IMR-90 (cell line): ENCODE measurements at regions not wholly inside any gene's neighbourhood (a gene's known extent, or its start where the extent isn't known, plus 50 kb on each side); places are given as distances from the start of the nearest gene placed in this dataset.

Experiments used
- ATAC-seq: fragments of 200-7000 bp; cut with Tn5 transposase; 2 replicates; pipeline ENCODE4 v1.9.1; 2020; ENCODE audit warnings: low read depth, mild to moderate bottlenecking, moderate library complexity
- BruUV-seq: library from RNA; stranded (reverse); fragments of 400-500 nt; replicated peaks from 2 replicates; lab custom pipeline; 2021; lab: Mats Ljungman, UMichigan
- CTCF ChIA-PET: fragments of 300-600 bp; formaldehyde crosslinking; extraction: SDS; loops from one replicate; lab custom pipeline; 2021; ENCODE audit warnings: antibody characterized with exemption; lab: Yijun Ruan, JAX
- POLR2A ChIA-PET: fragments of 300-600 bp; sonication (Branson Sonifier 250); formaldehyde crosslinking; loops from one replicate; lab custom pipeline; 2022; ENCODE audit warnings: antibody characterized with exemption; ENCODE audit not compliant: unreplicated experiment; lab: Charles Lee
- DNase-seq: peaks from one replicate; pipeline ENCODE4 v3.0.0; 2013
- H2AFZ ChIP-seq: replicated peaks from 2 replicates; pipeline ENCODE3; 2013; ENCODE audit warnings: low read length, mild to moderate bottlenecking; ENCODE audit not compliant: poor library complexity
- H2AK5ac ChIP-seq: 2 replicates; pipeline ENCODE4 v1.6.1; 2013; ENCODE audit warnings: low read depth, low read length, inconsistent platforms
- H2AK9ac ChIP-seq: replicated peaks from 2 replicates; pipeline ENCODE3; 2013; ENCODE audit warnings: mild to moderate bottlenecking, low read depth, low read length, moderate library complexity; ENCODE audit not compliant: poor library complexity
- H2BK120ac ChIP-seq: 2 replicates; pipeline ENCODE4 v1.6.1; 2013; ENCODE audit warnings: low read depth, low read length, inconsistent platforms
- H2BK15ac ChIP-seq: 3 replicates; pipeline ENCODE4 v1.6.1; 2013; ENCODE audit warnings: low read depth, low read length, inconsistent platforms
- H2BK20ac ChIP-seq: 2 replicates; pipeline ENCODE4 v1.6.1; 2013; ENCODE audit warnings: low read depth, mild to moderate bottlenecking, inconsistent platforms, low read length, moderate library complexity
- H2BK5ac ChIP-seq: 2 replicates; pipeline ENCODE4 v1.6.1; 2013; ENCODE audit warnings: mild to moderate bottlenecking, low read depth, low read length, inconsistent platforms; ENCODE audit not compliant: poor library complexity, severe bottlenecking
- H3K14ac ChIP-seq: replicated peaks from 2 replicates; pipeline ENCODE4 v1.6.1; 2013; ENCODE audit warnings: low read depth, low read length, inconsistent platforms
- H3K18ac ChIP-seq: 2 replicates; pipeline ENCODE4 v1.6.1; 2013; ENCODE audit warnings: low read depth, low read length, control low read depth
- H3K23ac ChIP-seq: 2 replicates; pipeline ENCODE4 v1.6.1; 2013; ENCODE audit warnings: low read depth, low read length, inconsistent platforms
- H3K27ac ChIP-seq: 2 replicates; pipeline ENCODE4 v1.5.1; 2013; ENCODE audit warnings: mild to moderate bottlenecking, control low read depth, low read length; ENCODE audit not compliant: insufficient read depth
- H3K27me3 ChIP-seq: 2 replicates; pipeline ENCODE4 v1.6.1; 2013; ENCODE audit warnings: low read length; ENCODE audit not compliant: control insufficient read depth, insufficient read depth
- H3K36me3 ChIP-seq: 2 replicates; pipeline ENCODE4 v1.6.1; 2013; ENCODE audit warnings: low read length, mixed read lengths; ENCODE audit not compliant: control insufficient read depth, insufficient read depth
- H3K4ac ChIP-seq: 2 replicates; pipeline ENCODE4 v1.6.1; 2013; ENCODE audit warnings: low read depth, low read length, inconsistent platforms
- H3K4me1 ChIP-seq: 2 replicates; pipeline ENCODE4 v1.6.1; 2013; ENCODE audit warnings: low read length, mixed read lengths; ENCODE audit not compliant: control insufficient read depth, insufficient read depth
- H3K4me2 ChIP-seq: 2 replicates; pipeline ENCODE4 v1.6.1; 2013; ENCODE audit warnings: low read depth, mild to moderate bottlenecking, control low read depth, low read length, moderate library complexity
- H3K4me3 ChIP-seq: 2 replicates; pipeline ENCODE4 v1.5.1; 2013; ENCODE audit warnings: low read depth, mild to moderate bottlenecking, control low read depth, low read length, moderate library complexity; ENCODE audit not compliant: insufficient read depth
- H3K56ac ChIP-seq: 2 replicates; pipeline ENCODE4 v1.6.1; 2013; ENCODE audit warnings: low read length, inconsistent platforms; ENCODE audit not compliant: insufficient read depth; ENCODE audit errors: extremely low read depth
- H3K79me1 ChIP-seq, 2 experiments: 2 replicates each; pipeline ENCODE4 v1.6.1; 2013; ENCODE audit warnings: low read length in 2 of 2, inconsistent platforms in 1 of 2, low read depth in 1 of 2
- H3K9ac ChIP-seq: 2 replicates; pipeline ENCODE4 v1.6.1; 2013; ENCODE audit warnings: low read depth, low read length, control low read depth
- H3K9me1 ChIP-seq: 2 replicates; pipeline ENCODE4 v1.6.1; 2013; ENCODE audit warnings: low read length, inconsistent platforms; ENCODE audit not compliant: insufficient read depth
- H3K9me3 ChIP-seq: 2 replicates; pipeline ENCODE4 v1.6.1; 2013; ENCODE audit warnings: low read length; ENCODE audit not compliant: control insufficient read depth, insufficient read depth
- H4K20me1 ChIP-seq: 2 replicates; pipeline ENCODE4 v1.6.1; 2013; ENCODE audit warnings: low read length, inconsistent platforms; ENCODE audit not compliant: insufficient read depth
- H4K5ac ChIP-seq: 2 replicates; pipeline ENCODE4 v1.6.1; 2013; ENCODE audit warnings: mild to moderate bottlenecking, low read depth, low read length, control low read depth
- H4K8ac ChIP-seq, 2 experiments: 2 replicates each; pipeline ENCODE4 v1.6.1; 2013; ENCODE audit warnings: low read depth in 2 of 2, low read length in 2 of 2, control low read depth in 1 of 2, inconsistent platforms in 1 of 2
- H4K91ac ChIP-seq: 2 replicates; pipeline ENCODE4 v1.6.1; 2013; ENCODE audit warnings: low read depth, low read length, inconsistent platforms; ENCODE audit not compliant: insufficient read depth
- CEBPB ChIP-seq: IDR thresholded peaks from 2 replicates; pipeline ENCODE4 v1.6.1; 2012; ENCODE audit warnings: low read depth, low read length, improper control_type of control experiment
- FOS ChIP-seq: fragments of 150-350 bp; IDR thresholded peaks from 2 replicates; pipeline ENCODE4 v1.6.1; 2016; ENCODE audit warnings: low read depth, low read length
- MAFK ChIP-seq: IDR thresholded peaks from 2 replicates; pipeline ENCODE4 v1.6.1; 2012; ENCODE audit warnings: low read depth, low read length, improper control_type of control experiment
- MAZ ChIP-seq: IDR thresholded peaks from 2 replicates; pipeline ENCODE4 v1.6.1; 2012; ENCODE audit warnings: low read depth, mild to moderate bottlenecking, low read length, improper control_type of control experiment, moderate library complexity, borderline replicate concordance
- MXI1 ChIP-seq: IDR thresholded peaks from 2 replicates; pipeline ENCODE4 v1.6.1; 2012; ENCODE audit warnings: low read depth, mild to moderate bottlenecking, low read length, moderate library complexity, borderline replicate concordance
- SMC3 ChIP-seq: fragments of 150-350 bp; IDR thresholded peaks from 2 replicates; pipeline ENCODE4 v1.6.1; 2016; ENCODE audit warnings: low read depth, mild to moderate bottlenecking, antibody characterized with exemption, low read length, moderate library complexity
- WGBS, 2 experiments: methylation state at CpG; one replicate each; pipeline versions ENCODE4 v1.1.5 to v1.1.7; 2013; ENCODE audit warnings: missing lambda C conversion rate in 2 of 2; ENCODE audit not compliant: insufficient read length in 1 of 2; ENCODE audit errors: extremely low coverage in 2 of 2; 5-methylcytosine and 5-hydroxymethylcytosine counted together
- dilution Hi-C: fragments of 300-500 bp; cut with HindIII; formaldehyde crosslinking; loops from one replicate; pipeline ENCODE4 v1.14.3; 2018; ENCODE audit warnings: low sequenced_read_pairs; ENCODE audit not compliant: unreplicated experiment
- in situ Hi-C: fragments of 300-500 bp; cut with MboI; formaldehyde crosslinking; loops from 3 replicates; pipeline ENCODE4 v1.14.3; 2019; ENCODE audit warnings: low sequenced_read_pairs, inconsistent platforms, mixed read lengths
- intact Hi-C: fragments of 100-400 bp; cut with micrococcal nuclease; formaldehyde crosslinking; loops from 2 replicates; pipeline ENCODE4 v1.10.0; 2022
- TF ChIP-seq, protein P1 (sequence below): conservative IDR thresholded peaks from 2 replicates; pipeline ENCODE4 v1.5.1; 2012; ENCODE audit warnings: mild to moderate bottlenecking, low read depth, low read length, improper control_type of control experiment

DNA sequence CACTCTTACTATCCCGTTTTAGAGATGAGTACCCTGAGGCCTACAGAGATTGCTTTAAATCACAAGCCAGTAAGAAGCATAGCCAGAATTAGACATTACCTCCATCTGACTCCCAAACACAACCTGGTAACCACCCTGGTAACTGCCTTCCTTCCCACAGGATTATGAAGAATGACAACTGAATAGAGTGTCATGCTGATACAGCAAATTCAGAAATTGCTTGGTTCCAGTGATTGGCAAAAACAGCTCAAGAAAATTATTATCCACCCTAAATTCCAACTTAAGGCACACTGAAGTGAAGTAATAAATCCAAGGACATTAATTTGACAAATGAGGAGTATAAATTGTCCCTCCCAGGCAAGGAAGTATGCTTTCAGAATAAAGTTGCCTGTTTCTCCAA lies 195.8 kb upstream of the RBMS1 start:
- WGBS, 2 experiments, result no CpG with 5 or more reads among the region's 1 CpG
- no peak overlapping the region for H2BK20ac ChIP-seq
- in situ Hi-C loops (no loop called here), dilution Hi-C loops (no loop called here), intact Hi-C loops (no loop called here)
- no peaks in the 10 kb centered on the region for H3K9me3 ChIP-seq
- H3K36me3 ChIP-seq, result no peaks in the 10 kb centered on the region
- H4K91ac ChIP-seq, result no peak overlapping the region
- no peak overlapping the region for H3K27ac ChIP-seq
- ATAC-seq (no peak), DNase-seq (no peak)
- H3K27me3 ChIP-seq, result no peaks in the 10 kb centered on the region
- no peaks in the 10 kb centered on the region for H3K79me1 ChIP-seq
- H2AK9ac ChIP-seq, result no peak overlapping the region
- H3K9me1 ChIP-seq, result no peaks in the 10 kb centered on the region
- H3K18ac ChIP-seq, result no peak overlapping the region
- no TSS peak for BruUV-seq
- no peak overlapping the region for H3K23ac ChIP-seq
- H3K4me2 ChIP-seq, result no peak overlapping the region
- TF ChIP-seq FOS (no peak), MAFK (peak; percentile 80), CEBPB (no peak), SMC3 (no peak), MAZ (no peak), MXI1 (no peak)
- TF ChIP-seq, protein P1, sequence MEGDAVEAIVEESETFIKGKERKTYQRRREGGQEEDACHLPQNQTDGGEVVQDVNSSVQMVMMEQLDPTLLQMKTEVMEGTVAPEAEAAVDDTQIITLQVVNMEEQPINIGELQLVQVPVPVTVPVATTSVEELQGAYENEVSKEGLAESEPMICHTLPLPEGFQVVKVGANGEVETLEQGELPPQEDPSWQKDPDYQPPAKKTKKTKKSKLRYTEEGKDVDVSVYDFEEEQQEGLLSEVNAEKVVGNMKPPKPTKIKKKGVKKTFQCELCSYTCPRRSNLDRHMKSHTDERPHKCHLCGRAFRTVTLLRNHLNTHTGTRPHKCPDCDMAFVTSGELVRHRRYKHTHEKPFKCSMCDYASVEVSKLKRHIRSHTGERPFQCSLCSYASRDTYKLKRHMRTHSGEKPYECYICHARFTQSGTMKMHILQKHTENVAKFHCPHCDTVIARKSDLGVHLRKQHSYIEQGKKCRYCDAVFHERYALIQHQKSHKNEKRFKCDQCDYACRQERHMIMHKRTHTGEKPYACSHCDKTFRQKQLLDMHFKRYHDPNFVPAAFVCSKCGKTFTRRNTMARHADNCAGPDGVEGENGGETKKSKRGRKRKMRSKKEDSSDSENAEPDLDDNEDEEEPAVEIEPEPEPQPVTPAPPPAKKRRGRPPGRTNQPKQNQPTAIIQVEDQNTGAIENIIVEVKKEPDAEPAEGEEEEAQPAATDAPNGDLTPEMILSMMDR, result no peak
- H4K5ac ChIP-seq, result no peak overlapping the region
- no peaks in the 10 kb centered on the region for H4K20me1 ChIP-seq
- no peak overlapping the region for H3K4me3 ChIP-seq
- H3K4ac ChIP-seq, result no peak overlapping the region
- no peak overlapping the region for H3K56ac ChIP-seq
- H2BK15ac ChIP-seq, result no peak overlapping the region
- no peak overlapping the region for H3K9ac ChIP-seq
- POLR2A ChIA-PET, result no interaction called here
- no peaks in the 10 kb centered on the region; the same call in 1 of the 2 replicates for H3K4me1 ChIP-seq
- H2AK5ac ChIP-seq, result no peak overlapping the region
- no peak overlapping the region for H2BK120ac ChIP-seq
- H4K8ac ChIP-seq, result no peak overlapping the region
- H2BK5ac ChIP-seq, result no peak overlapping the region
- CTCF ChIA-PET, result no interaction called here
- H3K14ac ChIP-seq, result no peak overlapping the region
- H2AFZ ChIP-seq, result no peak overlapping the region
